Fibroblast of skin of right quadriceps (primary cell): ENCODE measurements at regions not wholly inside any gene's neighbourhood (a gene's known extent, or its start where the extent isn't known, plus 50 kb on each side); places are given as distances from the start of the nearest gene placed in this dataset.

Experiments
- DNase-seq: peaks from one replicate; pipeline ENCODE4 v3.0.0-alpha.2; 2013

- no peak for DNase-seq
Measured at GRCh38 chr2:219961947-219962498, 334.6 kb downstream of the SLC4A3 start.

- DNase-seq, result no peak
Measured at GRCh38 chr2:219962801-219963200, 335.4 kb downstream of the SLC4A3 start.

GRCh38 chr2:219965287-219966194 lies 338.1 kb downstream of the SLC4A3 start:
- DNase-seq, result no peak

GRCh38 chr2:219967247-219968245 lies 340.1 kb downstream of the SLC4A3 start:
- no peak for DNase-seq

GRCh38 chr2:219968685-219969345 lies 341.4 kb downstream of the SLC4A3 start:
- no peak for DNase-seq

GRCh38 chr2:219969508-219969907 lies 342.1 kb downstream of the SLC4A3 start:
- DNase-seq, result peak; percentile 60

GRCh38 chr2:219973136-219973535 lies 345.7 kb downstream of the SLC4A3 start:
- DNase-seq, result no peak

- no peak for DNase-seq
Measured at GRCh38 chr2:219976871-219977270, 349.4 kb downstream of the SLC4A3 start.

GRCh38 chr2:219980638-219981037 lies 353.2 kb downstream of the SLC4A3 start:
- DNase-seq, result no peak

- DNase-seq, result no peak
Measured at GRCh38 chr2:219983836-219984235, 356.4 kb downstream of the SLC4A3 start.

GRCh38 chr2:219985017-219985416 lies 357.6 kb downstream of the SLC4A3 start:
- no peak for DNase-seq

- peak; percentile 65 for DNase-seq
Measured at GRCh38 chr2:219987830-219988229, 360.4 kb downstream of the SLC4A3 start.

GRCh38 chr2:219989744-219990143 lies 362.3 kb downstream of the SLC4A3 start:
- no peak for DNase-seq

- DNase-seq, result no peak
Measured at GRCh38 chr2:219991116-219991515, 363.7 kb downstream of the SLC4A3 start.

- no peak for DNase-seq
Measured at GRCh38 chr2:219995399-219995798, 368.0 kb downstream of the SLC4A3 start.

GRCh38 chr2:219995991-219996765 lies 368.7 kb downstream of the SLC4A3 start:
- DNase-seq, result no peak

- peak; percentile 35 for DNase-seq
Measured at GRCh38 chr2:219997341-219997851, 370.0 kb downstream of the SLC4A3 start.

- peak; percentile 69 for DNase-seq
Measured at GRCh38 chr2:219998107-219998506, 370.7 kb downstream of the SLC4A3 start.

GRCh38 chr2:219998714-219999227 lies 371.3 kb downstream of the SLC4A3 start:
- no peak for DNase-seq

GRCh38 chr2:220000080-220000479 lies 372.6 kb downstream of the SLC4A3 start:
- DNase-seq, result peak; percentile 41

GRCh38 chr2:220000586-220000985 lies 373.2 kb downstream of the SLC4A3 start:
- no peak for DNase-seq
